GM12878 (cell line): ENCODE measurements at regions not wholly inside any gene's neighbourhood (a gene's known extent, or its start where the extent isn't known, plus 50 kb on each side); places are given as distances from the start of the nearest gene placed in this dataset.

Source experiments
- CBX3 ChIP-seq: fragments of 200-600 bp; sonication (generic); IDR thresholded peaks from 2 replicates; pipeline ENCODE4 v1.6.1; 2016; ENCODE audit warnings: low read depth, borderline replicate concordance
- E2F4 ChIP-seq: IDR thresholded peaks from 2 replicates; pipeline ENCODE4 v1.6.1; 2012; ENCODE audit warnings: low read depth, low read length, improper control_type of control experiment
- E4F1 ChIP-seq: fragments of 450-650 bp; IDR thresholded peaks from 2 replicates; pipeline ENCODE4 v1.6.1; 2018; ENCODE audit warnings: borderline replicate concordance, mild to moderate bottlenecking; ENCODE audit not compliant: partially characterized antibody
- TARDBP ChIP-seq: IDR thresholded peaks from 2 replicates; pipeline ENCODE4 v1.6.1; 2016; ENCODE audit warnings: borderline replicate concordance
- USF2 ChIP-seq: IDR thresholded peaks from 2 replicates; pipeline ENCODE4 v1.6.1; 2011; ENCODE audit warnings: low read depth, low read length, improper control_type of control experiment, borderline replicate concordance
- YBX1 ChIP-seq: fragments of 450-650 bp; IDR thresholded peaks from 2 replicates; pipeline ENCODE4 v1.6.1; 2016; ENCODE audit warnings: antibody characterized with exemption
- ZNF24 ChIP-seq: fragments of 450-650 bp; IDR thresholded peaks from 2 replicates; pipeline ENCODE4 v1.6.1; 2017; ENCODE audit warnings: antibody characterized with exemption, mild to moderate bottlenecking
- ZNF384 ChIP-seq: IDR thresholded peaks from 2 replicates; pipeline ENCODE4 v1.6.1; 2012; ENCODE audit warnings: low read depth, mild to moderate bottlenecking, low read length, improper control_type of control experiment, borderline replicate concordance
- ZNF592 ChIP-seq: fragments of 450-650 bp; IDR thresholded peaks from 2 replicates; pipeline ENCODE4 v1.6.1; 2017; ENCODE audit warnings: mild to moderate bottlenecking, moderate library complexity
- ZNF687 ChIP-seq: fragments of 450-650 bp; IDR thresholded peaks from 2 replicates; pipeline ENCODE4 v1.6.1; 2017; ENCODE audit warnings: mild to moderate bottlenecking, moderate library complexity

- TF ChIP-seq E4F1 (no peak), ZNF24 (no peak), ZNF592 (no peak), ZNF687 (no peak), E2F4 (no peak), YBX1 (no peak), ZNF384 (no peak), USF2 (no peak), TARDBP (no peak), CBX3 (no peak)
These were observed 431.8 kb upstream of the MAN1A1 start (continued) for GRCh38 chr6:119781365-119781764.
